Panc1 (cell line): ENCODE measurements at regions not wholly inside any gene's neighbourhood (a gene's known extent, or its start where the extent isn't known, plus 50 kb on each side); places are given as distances from the start of the nearest gene placed in this dataset.

Source experiments
- ATAC-seq: fragments of 200-7000 bp; cut with Tn5 transposase; 2 replicates; pipeline ENCODE4 v1.9.1; 2020; ENCODE audit warnings: mild to moderate bottlenecking, moderate library complexity
- BruUV-seq: library from RNA; stranded (reverse); fragments of 400-500 nt; replicated peaks from 2 replicates; lab custom pipeline; 2021; lab: Mats Ljungman, UMichigan
- CTCF ChIA-PET: fragments of 300-600 bp; sonication (Branson Sonifier 250); formaldehyde crosslinking; loops from one replicate; lab custom pipeline; 2022; ENCODE audit warnings: antibody characterized with exemption; lab: Charles Lee
- POLR2A ChIA-PET: fragments of 300-600 bp; sonication (Branson Sonifier 250); formaldehyde crosslinking; loops from one replicate; lab custom pipeline; 2022; ENCODE audit warnings: antibody characterized with exemption; lab: Charles Lee
- DNase-seq: peaks from one replicate; pipeline ENCODE4 v3.0.0-alpha.2; 2010; ENCODE audit warnings: low read depth, low spot score
- H3K27ac ChIP-seq: 2 replicates; pipeline ENCODE4 v1.5.1; 2011; ENCODE audit warnings: mild to moderate bottlenecking, low read length, inconsistent platforms
- H3K27me3 ChIP-seq: fragments of 200-500 bp; sonication (Bioruptor generic); 2 replicates; pipeline ENCODE4 v1.6.0; 2014; ENCODE audit warnings: low read length, inconsistent platforms; ENCODE audit not compliant: control insufficient read depth, insufficient read depth
- H3K36me3 ChIP-seq: fragments of 200-500 bp; sonication (Bioruptor generic); 2 replicates; pipeline ENCODE4 v1.5.1; 2014; ENCODE audit warnings: inconsistent platforms, mild to moderate bottlenecking, low read length, moderate library complexity; ENCODE audit not compliant: control insufficient read depth, insufficient read depth
- H3K4me1 ChIP-seq: 2 replicates; pipeline ENCODE4 v1.5.1; 2011; ENCODE audit warnings: inconsistent platforms, mild to moderate bottlenecking, low read length, moderate library complexity; ENCODE audit not compliant: control insufficient read depth, insufficient read depth
- H3K4me3 ChIP-seq, 2 experiments: 2 replicates each; pipeline ENCODE4 v1.5.1; 2011 to 2012; ENCODE audit warnings: low read depth in 2 of 2, low read length in 2 of 2, mild to moderate bottlenecking in 2 of 2, inconsistent platforms in 1 of 2, moderate library complexity in 1 of 2
- H3K9me3 ChIP-seq: fragments of 200-500 bp; sonication (Bioruptor generic); 2 replicates; pipeline ENCODE4 v1.5.1; 2014; ENCODE audit warnings: low read depth, mild to moderate bottlenecking, inconsistent platforms, low read length, moderate library complexity; ENCODE audit not compliant: control insufficient read depth, insufficient read depth
- CTCF ChIP-seq: fragments of 450-650 bp; IDR thresholded peaks from 2 replicates; pipeline ENCODE4 v1.5.1; 2017; ENCODE audit warnings: mild to moderate bottlenecking
- POLR2AphosphoS5 ChIP-seq: IDR thresholded peaks from 2 replicates; pipeline ENCODE4 v1.6.1; 2012; ENCODE audit warnings: mild to moderate bottlenecking, low read depth, low read length, moderate library complexity
- REST ChIP-seq, 2 experiments: IDR thresholded peaks; 2 replicates each; pipeline ENCODE4 v1.6.1; 2011 to 2012; ENCODE audit warnings: low read depth in 2 of 2, control low read depth in 1 of 2, low read length in 1 of 2, mild to moderate bottlenecking in 1 of 2, moderate library complexity in 1 of 2; ENCODE audit not compliant: insufficient read depth in 1 of 2
- SIN3A ChIP-seq: IDR thresholded peaks from 2 replicates; pipeline ENCODE4 v1.6.1; 2012; ENCODE audit warnings: low read depth, mild to moderate bottlenecking, low read length, moderate library complexity, borderline replicate concordance; ENCODE audit not compliant: insufficient read depth
- TCF7L2 ChIP-seq: IDR thresholded peaks from 2 replicates; pipeline ENCODE4 v1.6.1; 2011; ENCODE audit warnings: mild to moderate bottlenecking, low read depth, low read length, inconsistent platforms
- in situ Hi-C: cut with HindIII; loops from 2 replicates; pipeline ENCODE4 v1.10.0; 2016; ENCODE audit warnings: low sequenced_read_pairs, low pct_unique_long_range_greater_than_20kb
- intact Hi-C: fragments of 100-400 bp; cut with micrococcal nuclease; formaldehyde crosslinking; loops from one replicate; pipeline ENCODE4 v1.10.0; 2022; ENCODE audit not compliant: unreplicated experiment

- Histone ChIP-seq H3K4me3 (no peak overlapping the region), H3K27me3 (no peaks in the 10 kb centered on the region), H3K9me3 (no peaks in the 10 kb centered on the region), H3K4me1 (no peaks in the 10 kb centered on the region; the same call in 1 of the 2 replicates), H3K36me3 (no peaks in the 10 kb centered on the region), H3K27ac (no peak overlapping the region)
- DNase-seq (no peak), ATAC-seq (no peak)
- ChIA-PET POLR2A (no interaction called here), CTCF (no interaction called here)
- TF ChIP-seq TCF7L2 (no peak), SIN3A (no peak)
- BruUV-seq: no TSS peak
- in situ Hi-C loops (no loop called here), intact Hi-C loops (no loop called here)
Observed at GRCh38 chr16:72475688-72476087, 303.7 kb upstream of the PMFBP1 start.

GRCh38 chr16:72474501-72475123, 302.7 kb upstream of the PMFBP1 start:
- no peak for TF ChIP-seq TCF7L2
- 0 out of 2 replicates have a peak, but pooled peaks have one; percentile 56 for ATAC-seq
- H3K27me3 ChIP-seq: no peaks in the 10 kb centered on the region
- BruUV-seq: no TSS peak
- H3K36me3 ChIP-seq: no peaks in the 10 kb centered on the region
- no peaks in the 10 kb centered on the region; the same call in 1 of the 2 replicates for H3K4me1 ChIP-seq
- POLR2A ChIA-PET: interaction anchor here (0.6 kb wide), 1 partner anchor 358 kb away, joined by 4 read pairs; no protein-coding TSS in a partner anchor
- in situ Hi-C loops (no loop called here), intact Hi-C loops (no loop called here)
- no peak overlapping the region for H3K27ac ChIP-seq
- peak; percentile 18 for DNase-seq
- H3K4me3 ChIP-seq: no peak overlapping the region
- CTCF ChIA-PET: no interaction called here
- H3K9me3 ChIP-seq: no peaks in the 10 kb centered on the region

GRCh38 chr16:72473631-72474030, 301.7 kb upstream of the PMFBP1 start:
- TF ChIP-seq SIN3A: no peak
- TF ChIP-seq REST (IDR thresholded peaks at IDR 0.05; ENCODE audit: insufficient read depth in 1 of 2, low read depth in 2 of 2, low read length in 1 of 2): no peak
- TF ChIP-seq POLR2AphosphoS5: no peak
- no peak for TF ChIP-seq TCF7L2
- TF ChIP-seq CTCF: no peak
- no peak overlapping the region for H3K27ac ChIP-seq
- BruUV-seq: no TSS peak
- CTCF ChIA-PET: no interaction called here
- in situ Hi-C loops (no loop called here), intact Hi-C loops (no loop called here)
- H3K9me3 ChIP-seq: no peaks in the 10 kb centered on the region
- no peaks in the 10 kb centered on the region for H3K36me3 ChIP-seq
- ATAC-seq (no peak), DNase-seq (no peak)
- no peaks in the 10 kb centered on the region; the same call in 1 of the 2 replicates for H3K4me1 ChIP-seq
- no peaks in the 10 kb centered on the region for H3K27me3 ChIP-seq
- H3K4me3 ChIP-seq: no peak overlapping the region
- POLR2A ChIA-PET: no interaction called here
